Glomerular visceral epithelial cell (primary cell): ENCODE measurements at regions not wholly inside any gene's neighbourhood (a gene's known extent, or its start where the extent isn't known, plus 50 kb on each side); places are given as distances from the start of the nearest gene placed in this dataset.

ENCODE experiments used
- DNase-seq: peaks from one replicate; pipeline ENCODE4 v3.0.0-alpha.2; 2016; ENCODE audit errors: extremely low spot score

GRCh38 chr2:12495247-12495868, 221.4 kb upstream of the TRIB2 start:
- no peak for DNase-seq

GRCh38 chr2:12498286-12498685, 218.4 kb upstream of the TRIB2 start:
- DNase-seq, result no peak

GRCh38 chr2:12498704-12499103, 218.0 kb upstream of the TRIB2 start:
- no peak for DNase-seq

- no peak for DNase-seq
Measured at GRCh38 chr2:12500899-12501298, 215.8 kb upstream of the TRIB2 start.

GRCh38 chr2:12501469-12502158, 215.1 kb upstream of the TRIB2 start:
- no peak for DNase-seq

DNA sequence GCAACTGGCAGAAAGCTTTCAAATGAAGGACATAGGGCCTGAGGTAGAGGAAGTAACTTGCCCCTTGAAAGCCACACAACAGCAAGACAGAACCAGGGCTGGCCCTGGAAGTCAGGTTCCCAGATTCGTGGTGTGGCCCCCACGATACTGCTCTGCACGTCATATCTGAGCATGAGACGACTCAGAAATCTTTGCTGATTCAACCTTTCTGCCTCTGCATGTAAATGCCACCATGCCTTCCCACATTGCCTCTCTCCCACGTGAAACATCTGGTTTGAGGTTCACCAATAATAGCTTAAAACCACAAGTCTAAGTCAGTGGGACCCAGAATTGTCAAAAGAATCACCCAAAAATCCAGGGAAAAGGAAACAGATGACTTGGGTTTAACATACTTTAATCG, 214.0 kb upstream of the TRIB2 start:
- DNase-seq, result no peak

DNA sequence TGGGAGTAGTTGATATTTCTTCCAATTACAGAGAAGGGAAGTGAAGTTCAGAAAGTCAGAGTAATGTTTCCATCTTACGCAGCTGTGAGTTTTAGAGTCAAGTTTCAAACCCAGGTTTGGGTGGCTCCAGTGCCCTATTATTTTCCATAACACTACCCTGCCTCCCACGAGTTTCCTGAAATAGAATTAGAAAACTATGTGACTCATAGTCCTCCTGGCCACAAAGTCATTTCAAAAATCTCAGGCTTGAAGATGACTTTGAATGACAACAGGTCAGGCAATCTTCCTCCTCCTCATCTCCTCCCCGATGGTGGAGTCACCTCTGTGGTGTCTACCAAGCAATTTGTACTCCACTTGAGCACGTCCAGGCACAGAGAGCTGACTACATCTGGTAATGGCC, 212.3 kb upstream of the TRIB2 start:
- peak; percentile 20 for DNase-seq

DNA sequence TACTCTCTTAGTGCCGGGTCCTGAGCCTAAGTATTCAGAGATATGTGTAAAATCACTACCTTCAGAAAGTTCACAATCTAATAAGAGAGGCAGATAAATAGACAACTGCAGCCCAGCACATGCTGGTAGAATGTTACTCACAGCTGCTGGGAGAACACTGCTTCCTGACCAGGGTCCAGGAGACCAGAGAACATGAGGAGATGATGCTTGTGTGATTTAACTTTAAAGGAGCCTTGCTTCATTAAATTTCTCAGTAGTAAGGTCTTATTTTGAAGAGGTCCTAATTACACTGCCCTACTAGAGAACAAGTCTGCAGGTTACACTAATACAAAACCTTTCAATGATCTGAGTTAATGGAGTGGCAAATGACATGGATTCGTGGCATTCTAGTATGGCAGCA, 209.9 kb upstream of the TRIB2 start:
- no peak for DNase-seq

DNA sequence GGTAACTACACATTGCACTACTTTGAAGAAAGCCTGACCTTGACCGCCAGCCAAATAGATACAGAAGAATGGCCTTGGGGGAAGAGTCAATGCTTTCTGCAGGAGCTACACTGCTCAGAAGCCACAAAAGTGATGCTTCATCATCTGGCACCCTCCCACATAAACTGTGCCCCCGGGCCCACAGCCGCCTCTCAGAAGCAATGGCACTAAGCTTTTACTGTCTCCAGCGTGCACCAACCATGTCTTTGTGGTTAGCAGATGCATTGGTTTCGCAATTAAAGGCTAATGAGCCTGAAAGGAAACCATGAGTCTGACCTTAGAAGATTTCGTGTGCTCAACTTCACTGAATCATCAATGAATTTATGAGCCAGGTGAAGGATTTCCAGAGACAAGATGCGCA, 209.4 kb upstream of the TRIB2 start:
- peak; percentile 88 for DNase-seq

DNA sequence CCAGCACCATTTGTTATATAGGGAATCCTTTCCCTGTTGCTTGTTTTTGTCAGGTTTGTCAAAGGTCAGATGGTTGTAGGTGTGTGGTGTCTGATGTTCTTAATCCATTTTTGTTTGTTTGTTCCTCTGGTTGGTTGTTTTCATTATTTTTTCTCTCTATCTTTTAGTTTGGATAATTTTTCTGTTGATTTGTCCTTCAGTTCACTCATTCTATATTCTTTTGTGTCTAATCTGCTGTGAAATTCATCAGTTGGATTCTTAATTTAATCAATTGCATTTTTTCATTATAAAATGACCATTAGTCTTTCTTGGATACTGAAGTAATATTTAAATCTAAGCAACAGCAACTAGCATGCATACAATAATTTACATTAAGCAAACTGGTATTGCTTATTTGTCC, 206.7 kb upstream of the TRIB2 start:
- no peak for DNase-seq

DNA sequence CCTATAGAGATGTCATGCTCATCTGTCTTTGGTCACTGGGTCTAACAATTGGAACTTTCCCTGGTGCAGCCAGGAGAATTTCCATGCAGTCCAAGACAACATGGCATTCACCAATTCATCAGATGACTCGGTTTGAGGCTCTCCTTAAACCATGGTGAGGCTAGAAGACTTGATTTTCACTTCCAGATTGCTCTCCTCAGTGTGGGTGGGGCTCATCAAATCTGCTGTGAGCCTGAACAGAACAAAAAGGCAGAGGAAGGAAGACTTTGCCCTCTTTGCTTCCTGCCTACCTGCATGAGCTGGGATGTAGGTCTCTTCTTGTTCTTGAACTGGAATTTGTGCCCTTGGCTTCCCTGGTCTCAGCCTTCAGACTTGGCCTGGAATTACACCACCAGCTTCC, 203.4 kb upstream of the TRIB2 start:
- no peak for DNase-seq

- DNase-seq, result no peak
Measured at GRCh38 chr2:12514168-12514567, 202.6 kb upstream of the TRIB2 start.

DNA sequence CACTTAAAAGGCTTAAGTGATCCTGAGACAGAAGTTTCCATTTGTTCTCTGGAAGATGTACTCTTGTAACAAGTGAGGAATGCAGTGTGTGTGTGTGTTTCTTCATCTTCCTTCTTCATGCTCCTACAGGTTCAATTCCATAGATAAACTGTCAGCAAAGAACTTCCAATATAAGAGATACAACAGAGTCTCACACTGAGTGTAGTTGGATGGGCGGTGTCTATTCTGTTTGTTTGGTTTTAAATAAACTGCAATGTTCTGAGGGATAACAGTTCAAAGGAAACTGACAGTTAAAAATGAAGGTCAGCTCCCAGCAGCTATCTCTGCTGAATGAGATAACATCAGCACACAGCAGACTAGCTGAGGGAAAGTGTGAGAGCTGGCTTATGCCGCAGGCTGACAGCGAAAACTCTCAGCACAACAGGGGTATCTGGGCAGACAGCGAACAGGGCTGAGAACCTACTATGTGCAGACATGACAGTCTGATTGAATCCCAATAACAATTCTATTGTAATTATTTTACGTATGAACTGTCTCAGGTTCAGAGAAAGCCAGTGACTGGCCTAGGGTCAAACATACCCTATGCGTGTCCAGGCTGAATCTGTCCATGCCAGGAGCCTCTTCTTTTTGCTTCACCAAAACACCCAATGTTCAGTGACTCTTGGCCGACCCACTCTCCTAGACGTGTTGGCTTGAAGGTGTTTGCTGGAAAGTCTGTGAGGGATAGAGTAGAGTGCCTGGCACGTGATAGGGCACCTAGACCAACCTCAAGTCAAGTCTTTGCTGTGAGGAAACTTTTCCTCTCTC, 201.9 kb upstream of the TRIB2 start:
- DNase-seq, result no peak

GRCh38 chr2:12515871-12516270, 200.9 kb upstream of the TRIB2 start:
- DNase-seq, result no peak

DNA sequence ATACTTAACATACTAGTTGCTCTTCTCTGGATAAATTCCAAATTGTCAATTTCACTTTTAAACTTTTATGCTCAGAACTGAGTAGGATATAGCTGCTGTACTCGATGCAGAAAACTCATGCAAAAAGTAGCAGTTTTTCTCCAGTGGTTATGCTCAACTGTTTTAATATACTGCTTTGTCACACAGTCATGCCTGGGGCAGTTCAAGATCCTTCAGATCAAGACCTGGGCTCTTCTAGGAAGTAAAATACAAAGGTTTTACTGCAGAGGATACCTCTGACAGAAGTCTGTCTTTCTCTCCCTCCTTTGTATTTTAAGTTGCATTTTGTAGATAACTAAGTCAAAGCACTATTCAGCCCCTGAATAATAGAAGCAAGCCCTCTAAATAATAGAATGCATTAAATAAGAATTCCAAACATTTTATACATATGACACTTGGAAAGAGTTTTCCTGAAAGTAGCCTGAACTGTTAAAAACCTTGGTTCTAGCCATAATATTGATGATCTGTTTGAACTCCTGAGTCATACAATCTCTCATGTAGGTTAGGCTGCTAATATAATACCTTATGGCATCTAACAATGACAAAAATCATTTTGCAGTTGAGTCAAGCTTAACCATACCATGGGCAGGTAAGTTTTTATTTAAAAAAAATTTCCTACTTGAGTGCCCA, 183.3 kb upstream of the TRIB2 start:
- no peak for DNase-seq

- peak; percentile 82 for DNase-seq
Measured at GRCh38 chr2:12534646-12535263, 182.0 kb upstream of the TRIB2 start.

DNA sequence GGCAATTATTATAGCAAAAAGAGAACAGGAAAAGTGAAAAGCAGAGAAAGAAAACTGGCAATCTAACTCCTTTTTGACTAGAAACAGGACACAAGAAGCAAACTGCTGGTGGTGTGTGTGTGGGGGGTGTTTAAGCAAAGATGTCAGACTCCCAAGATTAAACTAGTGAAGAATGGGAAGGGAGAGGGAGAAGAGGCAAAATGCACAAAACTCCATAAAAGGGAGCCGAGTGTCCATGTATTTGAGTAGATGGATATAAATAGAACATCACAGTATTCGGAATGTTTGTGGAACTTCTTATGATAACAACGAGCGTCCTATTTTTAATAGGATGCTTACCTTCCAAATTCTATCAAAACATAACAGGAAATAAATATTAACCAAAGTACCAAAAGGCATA, 179.8 kb upstream of the TRIB2 start:
- DNase-seq, result no peak

- DNase-seq, result no peak
Measured at GRCh38 chr2:12538138-12538694, 178.5 kb upstream of the TRIB2 start.

GRCh38 chr2:12539336-12539735, 177.4 kb upstream of the TRIB2 start:
- no peak for DNase-seq

GRCh38 chr2:12539776-12540562, 176.8 kb upstream of the TRIB2 start:
- DNase-seq, result no peak
